Activated CD8-positive, alpha-beta T cell treated with anti-CD3 and anti-CD28 coated beads for 36 hours (primary cell): ENCODE measurements at regions not wholly inside any gene's neighbourhood (a gene's known extent, or its start where the extent isn't known, plus 50 kb on each side); places are given as distances from the start of the nearest gene placed in this dataset.

ENCODE experiments used
- ATAC-seq: fragments of 200-7000 bp; cut with Tn5 transposase; one replicate; pipeline ENCODE4 v1.10.0; 2021; ENCODE audit warnings: mild to moderate bottlenecking, moderate library complexity
- CTCF ChIA-PET: fragments of 350-600 bp; sonication (Branson Sonifier 250); formaldehyde crosslinking; loops from one replicate; lab custom pipeline; 2021; ENCODE audit warnings: antibody characterized with exemption; lab: Charles Lee
- POLR2A ChIA-PET: fragments of 350-600 bp; sonication (Branson Sonifier 250); formaldehyde crosslinking; loops from one replicate; lab custom pipeline; 2021; ENCODE audit warnings: antibody characterized with exemption; lab: Charles Lee
- DNase-seq: peaks from one replicate; pipeline ENCODE4 v3.0.0-alpha.2; 2020
- H3K27ac Mint-ChIP-seq: one replicate; pipeline ENCODE4 v1.8.0; 2021; ENCODE audit warnings: mild to moderate bottlenecking, mixed read lengths
- H3K27me3 Mint-ChIP-seq: one replicate; pipeline ENCODE4 v1.8.0; 2021; ENCODE audit warnings: mixed read lengths
- H3K36me3 Mint-ChIP-seq: one replicate; pipeline ENCODE4 v1.8.0; 2021; ENCODE audit warnings: low read depth, mixed read lengths
- H3K4me1 Mint-ChIP-seq: one replicate; pipeline ENCODE4 v1.8.0; 2021; ENCODE audit warnings: low read depth, mixed read lengths
- H3K4me3 Mint-ChIP-seq: one replicate; pipeline ENCODE4 v1.8.0; 2021; ENCODE audit warnings: mild to moderate bottlenecking, moderate library complexity, mixed read lengths
- H3K9me3 Mint-ChIP-seq: one replicate; pipeline ENCODE4 v1.8.0; 2021; ENCODE audit warnings: mixed read lengths
- CTCF ChIP-seq: fragments of 200-600 bp; IDR thresholded peaks from one replicate; pipeline ENCODE4 v1.8.0; 2022; ENCODE audit warnings: antibody characterized with exemption, mild to moderate bottlenecking
- intact Hi-C: fragments of 100-400 bp; cut with micrococcal nuclease; formaldehyde crosslinking; loops from one replicate; pipeline ENCODE4 v1.10.0; 2022

GRCh38 chr1:67534627-67535065 lies 104.4 kb upstream of the SERBP1 start:
- DNase-seq (peak; percentile 56), ATAC-seq (peak; percentile 84)
- H3K4me3 Mint-ChIP-seq = no peak overlapping the region
- ChIA-PET POLR2A (no interaction called here), CTCF (interaction anchor here (1.0 to 9.4 kb wide), 19 partner anchors 7 to 233 kb away, joined by 3 to 81 read pairs (median 7); partner anchors contain the start of gene GADD45A)
- H3K9me3 Mint-ChIP-seq = peaks cover 2% of the 10 kb centered on the region
- no peak for TF ChIP-seq CTCF
- H3K4me1 Mint-ChIP-seq = peaks cover 10% of the 10 kb centered on the region
- H3K27ac Mint-ChIP-seq = no peak overlapping the region
- intact Hi-C loops = no loop called here
- H3K36me3 Mint-ChIP-seq = peaks cover 2% of the 10 kb centered on the region
- H3K27me3 Mint-ChIP-seq = peaks cover 2% of the 10 kb centered on the region

GRCh38 chr1:67535474-67535873 lies 105.3 kb upstream of the SERBP1 start:
- Mint-ChIP-seq H3K4me1 (peaks cover 10% of the 10 kb centered on the region), H3K27ac (no peak overlapping the region), H3K36me3 (peaks cover 2% of the 10 kb centered on the region), H3K9me3 (peaks cover 2% of the 10 kb centered on the region), H3K27me3 (peaks cover 2% of the 10 kb centered on the region), H3K4me3 (no peak overlapping the region)
- intact Hi-C loops = no loop called here
- ChIA-PET POLR2A (no interaction called here), CTCF (interaction anchor here (1.0 to 9.4 kb wide), 20 partner anchors 8 to 232 kb away, joined by 3 to 81 read pairs (median 6); partner anchors contain the start of gene GADD45A)
- ATAC-seq (peak; percentile 82), DNase-seq (peak; percentile 81)
- TF ChIP-seq CTCF = peak; percentile 85

GRCh38 chr1:67536957-67537666 lies 106.9 kb upstream of the SERBP1 start:
- no peaks in the 10 kb centered on the region for H3K36me3 Mint-ChIP-seq
- H3K9me3 Mint-ChIP-seq = no peaks in the 10 kb centered on the region
- ATAC-seq = no peak
- CTCF ChIA-PET = interaction anchor here (1.0 to 9.4 kb wide), 9 partner anchors 8 to 230 kb away, joined by 3 to 81 read pairs (median 9); no protein-coding TSS in a partner anchor
- H3K27me3 Mint-ChIP-seq = peaks cover 2% of the 10 kb centered on the region
- no peak for DNase-seq
- intact Hi-C loops = no loop called here
- no peak overlapping the region for H3K4me3 Mint-ChIP-seq
- no peak for TF ChIP-seq CTCF
- H3K4me1 Mint-ChIP-seq = peaks cover 10% of the 10 kb centered on the region
- POLR2A ChIA-PET = no interaction called here
- no peak overlapping the region for H3K27ac Mint-ChIP-seq

GRCh38 chr1:67537667-67538018 lies 107.4 kb upstream of the SERBP1 start:
- no peak for TF ChIP-seq CTCF
- no peak overlapping the region for H3K4me3 Mint-ChIP-seq

More at GRCh38 chr1:67537667-67538018, 107.4 kb upstream of the SERBP1 start:
- POLR2A ChIA-PET = no interaction called here
- H3K4me1 Mint-ChIP-seq = peaks cover 10% of the 10 kb centered on the region
- H3K9me3 Mint-ChIP-seq = no peaks in the 10 kb centered on the region
- peaks cover 2% of the 10 kb centered on the region for H3K27me3 Mint-ChIP-seq
- H3K36me3 Mint-ChIP-seq = no peaks in the 10 kb centered on the region
- intact Hi-C loops = no loop called here
- DNase-seq (no peak), ATAC-seq (no peak)
- no peak overlapping the region for H3K27ac Mint-ChIP-seq
- CTCF ChIA-PET = interaction anchor here (1.2 to 9.4 kb wide), 5 partner anchors 24 to 230 kb away, joined by 3 to 81 read pairs (median 25); no protein-coding TSS in a partner anchor
